Gastroesophageal sphincter (tissue), 3 donors: ENCODE measurements at regions not wholly inside any gene's neighbourhood (a gene's known extent, or its start where the extent isn't known, plus 50 kb on each side); places are given as distances from the start of the nearest gene placed in this dataset.

Experiments
- CTCF ChIP-seq, 4 experiments: fragments of 200-600 bp in 2 of 4; fragments of 450-650 bp in 2 of 4; sonication (generic) in 1 of 4; IDR thresholded peaks; one replicate each; pipeline ENCODE4 v1.5.1; 2017 to 2019; ENCODE audit warnings: antibody characterized with exemption in 4 of 4, mild to moderate bottlenecking in 2 of 4, moderate library complexity in 2 of 4
- POLR2AphosphoS5 ChIP-seq: sonication (generic); formaldehyde crosslinking; IDR thresholded peaks from one replicate; pipeline ENCODE4 v1.6.1; 2017; ENCODE audit warnings: antibody characterized with exemption

GRCh38 chr9:108709126-108709525 lies 146.7 kb downstream of the ACTL7B start:
- no peak for TF ChIP-seq POLR2AphosphoS5
- no peak for TF ChIP-seq CTCF (IDR thresholded peaks at IDR 0.05)
